ENCODE measurements at regions not wholly inside any gene's neighbourhood (a gene's known extent, or its start where the extent isn't known, plus 50 kb on each side); places are given as distances from the start of the nearest gene placed in this dataset.

DNA sequence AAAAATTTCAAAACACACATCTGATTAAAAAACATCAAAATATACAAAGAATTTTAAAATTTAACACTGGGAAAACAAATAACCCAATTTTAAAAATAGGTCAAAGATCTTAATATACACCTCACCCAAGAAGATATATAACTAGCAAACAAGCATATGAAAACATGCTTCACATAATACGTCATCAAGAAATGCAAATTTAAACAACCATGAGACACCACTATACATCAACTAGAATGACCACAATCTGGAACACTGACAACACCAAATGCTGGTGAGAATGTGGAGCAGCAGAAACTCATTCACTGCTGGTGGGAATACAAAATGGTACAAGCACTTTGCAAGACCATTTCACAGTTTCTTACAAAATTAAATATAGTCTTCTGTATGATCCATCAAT lies 498.4 kb downstream of the IPMK start:
- TF ChIP-seq, protein P1, sequence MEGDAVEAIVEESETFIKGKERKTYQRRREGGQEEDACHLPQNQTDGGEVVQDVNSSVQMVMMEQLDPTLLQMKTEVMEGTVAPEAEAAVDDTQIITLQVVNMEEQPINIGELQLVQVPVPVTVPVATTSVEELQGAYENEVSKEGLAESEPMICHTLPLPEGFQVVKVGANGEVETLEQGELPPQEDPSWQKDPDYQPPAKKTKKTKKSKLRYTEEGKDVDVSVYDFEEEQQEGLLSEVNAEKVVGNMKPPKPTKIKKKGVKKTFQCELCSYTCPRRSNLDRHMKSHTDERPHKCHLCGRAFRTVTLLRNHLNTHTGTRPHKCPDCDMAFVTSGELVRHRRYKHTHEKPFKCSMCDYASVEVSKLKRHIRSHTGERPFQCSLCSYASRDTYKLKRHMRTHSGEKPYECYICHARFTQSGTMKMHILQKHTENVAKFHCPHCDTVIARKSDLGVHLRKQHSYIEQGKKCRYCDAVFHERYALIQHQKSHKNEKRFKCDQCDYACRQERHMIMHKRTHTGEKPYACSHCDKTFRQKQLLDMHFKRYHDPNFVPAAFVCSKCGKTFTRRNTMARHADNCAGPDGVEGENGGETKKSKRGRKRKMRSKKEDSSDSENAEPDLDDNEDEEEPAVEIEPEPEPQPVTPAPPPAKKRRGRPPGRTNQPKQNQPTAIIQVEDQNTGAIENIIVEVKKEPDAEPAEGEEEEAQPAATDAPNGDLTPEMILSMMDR (conservative IDR thresholded peaks at IDR 0.05; ENCODE audit: low read length): no peak
- TF ChIP-seq EZH2phosphoT487 (IDR thresholded peaks at IDR 0.05; ENCODE audit: borderline replicate concordance): no peak
